ENCODE measurements at regions not wholly inside any gene's neighbourhood (a gene's known extent, or its start where the extent isn't known, plus 50 kb on each side); places are given as distances from the start of the nearest gene placed in this dataset.

GRCh38 chr2:2672249-2672648 lies 341.2 kb upstream of the MYT1L start:
- no peak overlapping the region for H3K27ac Mint-ChIP-seq (ENCODE audit: unreplicated experiment)
- peaks cover 2% of the 10 kb centered on the region for H3K36me3 Mint-ChIP-seq (ENCODE audit: low read depth, unreplicated experiment)
- H3K4me1 Mint-ChIP-seq (ENCODE audit: unreplicated experiment), result peaks cover 12% of the 10 kb centered on the region
- H3K9me3 Mint-ChIP-seq (ENCODE audit: unreplicated experiment), result no peaks in the 10 kb centered on the region
- no peak for TF ChIP-seq CTCF (IDR thresholded peaks at IDR 0.05; ENCODE audit: unreplicated experiment)
- H3K4me3 Mint-ChIP-seq (ENCODE audit: unreplicated experiment), result no peak overlapping the region
- DNase-seq (ENCODE audit: low spot score), result no peak
- H3K27me3 Mint-ChIP-seq (ENCODE audit: unreplicated experiment), result peaks cover 6% of the 10 kb centered on the region

- Mint-ChIP-seq H3K27ac (ENCODE audit: unreplicated experiment) (no peak overlapping the region), H3K4me3 (ENCODE audit: unreplicated experiment) (no peak overlapping the region), H3K27me3 (ENCODE audit: unreplicated experiment) (peaks cover 6% of the 10 kb centered on the region), H3K36me3 (ENCODE audit: low read depth, unreplicated experiment) (no peaks in the 10 kb centered on the region), H3K4me1 (ENCODE audit: unreplicated experiment) (peaks cover 12% of the 10 kb centered on the region), H3K9me3 (ENCODE audit: unreplicated experiment) (no peaks in the 10 kb centered on the region)
- no peak for DNase-seq (ENCODE audit: low spot score)
- TF ChIP-seq CTCF (IDR thresholded peaks at IDR 0.05; ENCODE audit: unreplicated experiment), result no peak
These were observed 340.8 kb upstream of the MYT1L start for GRCh38 chr2:2671826-2672225.

- peaks cover 16% of the 10 kb centered on the region for H3K27me3 Mint-ChIP-seq (ENCODE audit: unreplicated experiment)
- no peak for DNase-seq (ENCODE audit: low spot score)
- H3K4me3 Mint-ChIP-seq (ENCODE audit: unreplicated experiment), result no peak overlapping the region
- no peaks in the 10 kb centered on the region for H3K9me3 Mint-ChIP-seq (ENCODE audit: unreplicated experiment)
- no peak overlapping the region for H3K27ac Mint-ChIP-seq (ENCODE audit: unreplicated experiment)
- no peaks in the 10 kb centered on the region for H3K36me3 Mint-ChIP-seq (ENCODE audit: low read depth, unreplicated experiment)
- no peak for TF ChIP-seq CTCF (IDR thresholded peaks at IDR 0.05; ENCODE audit: unreplicated experiment)
- peaks cover 4% of the 10 kb centered on the region for H3K4me1 Mint-ChIP-seq (ENCODE audit: unreplicated experiment)
These were observed 338.2 kb upstream of the MYT1L start for GRCh38 chr2:2669316-2669715.

- Mint-ChIP-seq H3K27ac (ENCODE audit: unreplicated experiment) (no peak overlapping the region), H3K27me3 (ENCODE audit: unreplicated experiment) (peaks cover 16% of the 10 kb centered on the region), H3K36me3 (ENCODE audit: low read depth, unreplicated experiment) (no peaks in the 10 kb centered on the region), H3K9me3 (ENCODE audit: unreplicated experiment) (no peaks in the 10 kb centered on the region), H3K4me1 (ENCODE audit: unreplicated experiment) (peaks cover 4% of the 10 kb centered on the region), H3K4me3 (ENCODE audit: unreplicated experiment) (no peak overlapping the region)
- TF ChIP-seq CTCF (IDR thresholded peaks at IDR 0.05; ENCODE audit: unreplicated experiment), result no peak
- no peak for DNase-seq (ENCODE audit: low spot score)
These were observed 337.7 kb upstream of the MYT1L start for GRCh38 chr2:2668681-2669265.

GRCh38 chr2:2667690-2668089 lies 336.6 kb upstream of the MYT1L start:
- Mint-ChIP-seq H3K4me3 (ENCODE audit: unreplicated experiment) (no peak overlapping the region), H3K9me3 (ENCODE audit: unreplicated experiment) (no peaks in the 10 kb centered on the region), H3K27me3 (ENCODE audit: unreplicated experiment) (peaks cover 21% of the 10 kb centered on the region), H3K27ac (ENCODE audit: unreplicated experiment) (no peak overlapping the region), H3K4me1 (ENCODE audit: unreplicated experiment) (peaks cover 4% of the 10 kb centered on the region), H3K36me3 (ENCODE audit: low read depth, unreplicated experiment) (no peaks in the 10 kb centered on the region)
- no peak for DNase-seq (ENCODE audit: low spot score)
- TF ChIP-seq CTCF (IDR thresholded peaks at IDR 0.05; ENCODE audit: unreplicated experiment), result no peak

Data from endothelial cell (in vitro differentiated cells).